ENCODE measurements at regions not wholly inside any gene's neighbourhood (a gene's known extent, or its start where the extent isn't known, plus 50 kb on each side); places are given as distances from the start of the nearest gene placed in this dataset.
A peak's percentile ranks its signal among the peaks of the same experiment; 100 is the strongest.

- no peaks in the 10 kb centered on the region for H3K23me2 ChIP-seq (ENCODE audit: insufficient read length, low read depth, low read length, poor library complexity, severe bottlenecking)
- Mint-ChIP-seq H3K36me3 (ENCODE audit: insufficient read depth in 1 of 3, low read depth in 3 of 3) (no peaks in the 10 kb centered on the region), H3K4me3 (no peak overlapping the region), H3K4me1 (no peaks in the 10 kb centered on the region), H3K27me3 (ENCODE audit: low read depth) (no peaks in the 10 kb centered on the region), H3K27ac (no peak overlapping the region), H3K9me3 (no peaks in the 10 kb centered on the region)
- H4K20me1 ChIP-seq (ENCODE audit: control insufficient read depth, insufficient read depth, insufficient read length) = no peaks in the 10 kb centered on the region
- H3K23ac ChIP-seq (ENCODE audit: insufficient read length, low read depth, low read length) = no peak overlapping the region
- no peak for DNase-seq
- no peaks in the 10 kb centered on the region for H3K4me1 ChIP-seq (ENCODE audit: insufficient read depth, low read length)
- no peak overlapping the region for H3K4me2 ChIP-seq (ENCODE audit: insufficient read depth, insufficient read length, low read length)
- H3K18ac ChIP-seq (ENCODE audit: insufficient read length, low read depth, low read length) = no peak overlapping the region
- no peak overlapping the region for H3K4ac ChIP-seq (ENCODE audit: low read depth, low read length)
- H2BK12ac ChIP-seq (ENCODE audit: insufficient read length, low read depth, low read length) = no peak overlapping the region
- no peak overlapping the region for H2AK5ac ChIP-seq (ENCODE audit: insufficient read length, low read length)
- no peaks in the 10 kb centered on the region for H3K9me3 ChIP-seq (ENCODE audit: control insufficient read depth, low read depth, low read length)
- TF ChIP-seq CTCF (conservative IDR thresholded peaks at IDR 0.05) = peak; percentile 50
- H4K8ac ChIP-seq (replicated peaks; ENCODE audit: insufficient read length, low read depth, low read length) = no peak overlapping the region
- H3T11ph ChIP-seq (ENCODE audit: low read length) = no peak overlapping the region
- H3K56ac ChIP-seq (ENCODE audit: insufficient read length, low read depth, low read length) = no peak overlapping the region
- H3K27ac ChIP-seq (ENCODE audit: insufficient read length, low read depth, low read length) = no peak overlapping the region
- H3K79me2 ChIP-seq (ENCODE audit: insufficient read depth, low read length) = no peaks in the 10 kb centered on the region
- H2BK120ac ChIP-seq (ENCODE audit: low read depth, low read length, poor library complexity, severe bottlenecking) = no peak overlapping the region
- no peak overlapping the region for H3K9ac ChIP-seq (ENCODE audit: extremely low read depth, insufficient read length, low read length)
- no peak overlapping the region for H4K5ac ChIP-seq (ENCODE audit: insufficient read length, low read depth, low read length)
- H2BK20ac ChIP-seq (ENCODE audit: low read depth, low read length, poor library complexity, severe bottlenecking) = no peak overlapping the region
- no peak overlapping the region for H4K91ac ChIP-seq (ENCODE audit: insufficient read length, low read depth, low read length)
- H2BK5ac ChIP-seq (ENCODE audit: insufficient read length, low read length) = no peak overlapping the region
- H2BK15ac ChIP-seq (ENCODE audit: low read depth, low read length) = no peak overlapping the region
- no peak overlapping the region for H2AFZ ChIP-seq (ENCODE audit: low read length)
- no peaks in the 10 kb centered on the region for H3K79me1 ChIP-seq (ENCODE audit: insufficient read depth, low read depth, low read length, poor library complexity, severe bottlenecking)
- whole genome bisulfite sequencing (ENCODE audit: extremely low coverage, insufficient read length, low lambda C conversion rate) = no CpG with 5 or more reads among the region's 1 CpG
- no peaks in the 10 kb centered on the region for H3K27me3 ChIP-seq (ENCODE audit: insufficient read depth, low read length)
- no peak overlapping the region for H3K14ac ChIP-seq (ENCODE audit: insufficient read depth, low read length)
These were observed 723.8 kb upstream of the EDIL3 start for GRCh38 chr5:85108471-85108870.

Data from H9 (cell line).